ENCODE measurements at regions not wholly inside any gene's neighbourhood (a gene's known extent, or its start where the extent isn't known, plus 50 kb on each side); places are given as distances from the start of the nearest gene placed in this dataset.

DNA sequence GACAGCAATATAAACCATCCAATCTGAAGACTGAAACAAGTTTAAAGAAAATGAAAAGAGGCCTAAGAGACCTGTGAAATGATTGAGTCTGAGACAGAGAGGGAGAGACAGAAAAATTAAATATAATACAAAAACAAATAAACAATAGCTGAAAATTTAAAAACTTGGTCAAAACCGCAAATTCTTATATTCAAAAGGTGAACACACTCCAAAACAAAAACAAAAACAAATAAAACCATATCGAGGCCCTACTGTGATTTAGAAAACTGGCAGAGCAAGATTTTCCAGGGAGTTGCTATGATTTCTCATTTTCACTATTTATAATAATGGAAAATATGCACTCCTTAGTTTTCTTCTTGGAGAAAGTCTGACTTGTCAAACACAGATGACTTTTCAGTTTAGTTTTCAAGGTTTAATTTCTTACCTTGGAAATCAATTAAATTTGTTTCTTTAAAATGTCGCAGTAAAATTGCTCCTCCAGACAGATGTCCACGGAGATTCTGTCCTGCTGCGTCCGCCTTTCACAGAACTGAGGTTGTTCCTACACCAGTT, 1420.3 kb downstream of the UQCRFS1 start:
- TF ChIP-seq, protein P1, sequence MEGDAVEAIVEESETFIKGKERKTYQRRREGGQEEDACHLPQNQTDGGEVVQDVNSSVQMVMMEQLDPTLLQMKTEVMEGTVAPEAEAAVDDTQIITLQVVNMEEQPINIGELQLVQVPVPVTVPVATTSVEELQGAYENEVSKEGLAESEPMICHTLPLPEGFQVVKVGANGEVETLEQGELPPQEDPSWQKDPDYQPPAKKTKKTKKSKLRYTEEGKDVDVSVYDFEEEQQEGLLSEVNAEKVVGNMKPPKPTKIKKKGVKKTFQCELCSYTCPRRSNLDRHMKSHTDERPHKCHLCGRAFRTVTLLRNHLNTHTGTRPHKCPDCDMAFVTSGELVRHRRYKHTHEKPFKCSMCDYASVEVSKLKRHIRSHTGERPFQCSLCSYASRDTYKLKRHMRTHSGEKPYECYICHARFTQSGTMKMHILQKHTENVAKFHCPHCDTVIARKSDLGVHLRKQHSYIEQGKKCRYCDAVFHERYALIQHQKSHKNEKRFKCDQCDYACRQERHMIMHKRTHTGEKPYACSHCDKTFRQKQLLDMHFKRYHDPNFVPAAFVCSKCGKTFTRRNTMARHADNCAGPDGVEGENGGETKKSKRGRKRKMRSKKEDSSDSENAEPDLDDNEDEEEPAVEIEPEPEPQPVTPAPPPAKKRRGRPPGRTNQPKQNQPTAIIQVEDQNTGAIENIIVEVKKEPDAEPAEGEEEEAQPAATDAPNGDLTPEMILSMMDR (conservative IDR thresholded peaks at IDR 0.05; ENCODE audit: low read depth, low read length): no peak
- TF ChIP-seq EZH2 (IDR thresholded peaks at IDR 0.05; ENCODE audit: borderline replicate concordance, low read depth, low read length, poor library complexity, severe bottlenecking): no peak
